ENCODE measurements at regions not wholly inside any gene's neighbourhood (a gene's known extent, or its start where the extent isn't known, plus 50 kb on each side); places are given as distances from the start of the nearest gene placed in this dataset.
A peak's percentile ranks its signal among the peaks of the same experiment; 100 is the strongest.

DNA sequence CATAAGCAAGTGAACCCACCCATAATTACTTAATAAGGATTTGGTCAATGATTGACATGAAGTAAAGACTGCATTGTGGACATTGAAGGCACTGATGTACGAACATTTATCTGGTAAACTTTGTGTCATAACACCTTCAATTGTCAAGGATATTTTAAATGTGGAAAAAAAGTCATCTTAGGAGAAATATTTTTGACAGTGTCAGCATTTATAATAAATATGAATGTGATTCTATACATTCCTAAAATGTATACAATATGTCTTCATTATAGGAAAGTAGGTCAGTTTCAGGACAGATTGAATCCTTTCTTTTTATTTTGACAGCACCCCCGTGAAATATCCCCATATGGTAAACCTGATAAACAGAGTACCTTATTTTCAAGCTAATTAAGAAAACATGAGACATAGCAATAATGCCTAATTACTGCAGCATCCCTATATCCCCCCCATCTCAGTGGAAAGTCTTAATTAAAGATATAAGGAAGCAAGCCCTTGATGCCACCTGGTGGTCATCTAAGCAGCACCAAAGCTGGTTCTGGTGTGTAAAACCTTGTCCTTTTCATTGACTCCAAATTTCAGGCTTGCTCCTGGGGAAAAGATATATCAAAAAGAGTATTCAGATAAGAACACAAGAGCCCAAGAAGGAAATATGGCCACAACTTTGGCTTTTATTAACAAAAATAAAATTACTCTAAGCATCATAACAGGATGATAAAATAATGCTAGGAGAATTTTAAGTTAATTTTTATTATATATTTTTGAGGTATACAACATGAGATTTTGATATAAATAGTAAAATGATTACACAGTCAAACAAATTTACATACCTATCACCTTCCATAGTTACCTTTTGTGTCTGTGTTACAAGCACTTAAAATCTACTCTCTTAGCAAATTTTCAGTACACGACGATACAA, 379.7 kb downstream of the TLL1 start:
- no peak overlapping the region for H2BK5ac ChIP-seq (ENCODE audit: low read length)
- peak; percentile 52 for DNase-seq
- no peak overlapping the region for H3K4me3 ChIP-seq (ENCODE audit: low read length)
- H3K18ac ChIP-seq (ENCODE audit: low read length) = no peak overlapping the region
- no peaks in the 10 kb centered on the region for H3K36me3 ChIP-seq (ENCODE audit: control insufficient read depth, insufficient read depth, low read length)
- no peaks in the 10 kb centered on the region for H3K4me1 ChIP-seq (ENCODE audit: control insufficient read depth, low read depth, low read length)
- H3K4ac ChIP-seq (ENCODE audit: low read depth, low read length) = no peak overlapping the region
- H2BK120ac ChIP-seq (ENCODE audit: low read depth, low read length) = no peak overlapping the region
- H3K79me2 ChIP-seq (ENCODE audit: control insufficient read depth, insufficient read depth, low read length) = no peaks in the 10 kb centered on the region
- H4K8ac ChIP-seq (ENCODE audit: low read depth, low read length) = no peak overlapping the region
- no peak overlapping the region for H3K27ac ChIP-seq (ENCODE audit: low read depth, low read length)
- H3K27me3 ChIP-seq (ENCODE audit: insufficient read depth, low read length, poor library complexity) = no peaks in the 10 kb centered on the region
- 100% methylated on average over 2 of the region's 4 CpGs for WGBS (ENCODE audit: extremely low coverage, insufficient coverage, low lambda C conversion rate)
- no peak overlapping the region for H2AK5ac ChIP-seq (ENCODE audit: low read length)
- no peaks in the 10 kb centered on the region for H3K79me1 ChIP-seq (ENCODE audit: low read length)
- H3K9ac ChIP-seq (ENCODE audit: low read length) = no peak overlapping the region
- no peak overlapping the region for H3K4me2 ChIP-seq (ENCODE audit: low read length)
- no peak overlapping the region for H4K5ac ChIP-seq (ENCODE audit: low read length)
- no peak overlapping the region for H2BK15ac ChIP-seq (replicated peaks; ENCODE audit: low read depth)
- no peak overlapping the region for H3K23ac ChIP-seq (ENCODE audit: low read length)
- no peak overlapping the region for H3K56ac ChIP-seq (ENCODE audit: low read length)

DNA sequence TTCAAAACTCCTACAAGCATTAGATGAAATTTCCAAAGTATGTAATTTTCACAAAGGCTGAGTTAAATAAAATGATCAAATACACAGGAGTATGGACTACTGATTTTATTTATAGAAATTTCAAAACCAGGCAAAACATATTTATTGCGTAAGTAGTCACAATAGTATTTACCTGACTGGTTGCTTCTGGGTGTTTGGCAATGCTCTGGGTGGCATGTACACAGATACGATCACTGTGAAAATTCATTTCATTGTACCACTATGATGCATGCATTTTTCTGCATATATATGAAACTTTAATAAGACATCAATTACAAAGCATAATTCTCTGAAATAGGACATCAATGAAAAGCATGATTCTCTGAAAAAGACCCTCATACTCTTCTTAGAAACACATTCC, 384.2 kb downstream of the TLL1 start:
- no peak for DNase-seq
- Histone ChIP-seq H2BK120ac (ENCODE audit: low read depth, low read length) (no peak overlapping the region), H2AK5ac (ENCODE audit: low read length) (no peak overlapping the region), H4K8ac (ENCODE audit: low read depth, low read length) (no peak overlapping the region), H3K36me3 (ENCODE audit: control insufficient read depth, insufficient read depth, low read length) (no peaks in the 10 kb centered on the region), H3K79me1 (ENCODE audit: low read length) (no peaks in the 10 kb centered on the region), H3K23ac (ENCODE audit: low read length) (no peak overlapping the region), H3K9ac (ENCODE audit: low read length) (no peak overlapping the region), H2BK5ac (ENCODE audit: low read length) (no peak overlapping the region), H3K4me2 (ENCODE audit: low read length) (no peak overlapping the region), H3K79me2 (ENCODE audit: control insufficient read depth, insufficient read depth, low read length) (no peaks in the 10 kb centered on the region), H2BK15ac (replicated peaks; ENCODE audit: low read depth) (no peak overlapping the region), H3K27me3 (ENCODE audit: insufficient read depth, low read length, poor library complexity) (no peaks in the 10 kb centered on the region), H4K5ac (ENCODE audit: low read length) (no peak overlapping the region), H3K4me1 (ENCODE audit: control insufficient read depth, low read depth, low read length) (no peaks in the 10 kb centered on the region), H3K4me3 (ENCODE audit: low read length) (no peak overlapping the region), H3K56ac (ENCODE audit: low read length) (no peak overlapping the region), H3K27ac (ENCODE audit: low read depth, low read length) (no peak overlapping the region), H3K4ac (ENCODE audit: low read depth, low read length) (no peak overlapping the region), H3K18ac (ENCODE audit: low read length) (no peak overlapping the region)
- no CpG with 5 or more reads among the region's 2 CpGs for WGBS (ENCODE audit: extremely low coverage, insufficient coverage, low lambda C conversion rate)

DNA sequence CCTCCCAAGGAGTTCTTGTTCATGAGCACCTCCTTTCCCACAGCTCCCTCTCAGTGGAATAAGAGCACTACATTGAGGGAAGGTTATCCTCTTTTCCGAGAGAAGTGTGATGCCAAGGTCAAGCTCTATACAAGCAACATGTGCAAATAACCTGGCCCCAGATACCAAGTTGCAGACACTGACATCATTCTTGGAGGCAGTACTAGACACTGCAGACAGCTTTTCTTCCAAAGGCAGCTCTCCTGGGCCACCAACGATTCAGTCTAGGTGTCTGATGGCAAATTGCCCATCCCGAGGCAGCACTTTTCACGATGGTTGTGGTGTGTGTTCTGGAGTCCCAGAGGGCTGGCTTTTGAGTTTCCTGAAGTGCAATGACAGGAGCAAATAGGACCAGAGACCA, 384.9 kb downstream of the TLL1 start:
- Histone ChIP-seq H3K4me2 (ENCODE audit: low read length) (no peak overlapping the region), H3K4ac (ENCODE audit: low read depth, low read length) (no peak overlapping the region)

DNA sequence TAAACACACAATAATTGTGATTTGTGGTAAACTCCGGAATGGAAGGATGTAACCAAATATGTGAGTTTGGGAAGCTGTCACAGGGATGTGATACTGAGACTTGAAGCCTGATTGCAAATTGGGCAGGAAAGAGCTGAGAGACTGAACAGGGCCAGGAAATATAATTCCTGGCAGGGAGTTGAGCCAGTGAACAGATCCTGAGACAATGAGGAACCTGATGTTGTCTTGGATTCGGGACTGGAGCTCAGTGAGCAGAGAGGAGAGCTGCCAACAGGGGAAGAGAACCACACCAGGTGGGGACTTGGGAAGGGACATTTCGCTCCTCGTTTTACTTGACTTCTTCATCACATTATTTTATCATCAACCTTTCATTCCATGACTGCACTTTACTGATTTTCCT, 386.0 kb downstream of the TLL1 start:
- Histone ChIP-seq H3K79me1 (ENCODE audit: low read length) (no peaks in the 10 kb centered on the region), H3K23ac (ENCODE audit: low read length) (no peak overlapping the region), H3K27ac (ENCODE audit: low read depth, low read length) (no peak overlapping the region), H3K4ac (ENCODE audit: low read depth, low read length) (no peak overlapping the region), H2BK15ac (replicated peaks; ENCODE audit: low read depth) (no peak overlapping the region), H3K18ac (ENCODE audit: low read length) (no peak overlapping the region), H4K8ac (ENCODE audit: low read depth, low read length) (no peak overlapping the region), H3K4me2 (ENCODE audit: low read length) (no peak overlapping the region), H3K79me2 (ENCODE audit: control insufficient read depth, insufficient read depth, low read length) (no peaks in the 10 kb centered on the region), H3K56ac (ENCODE audit: low read length) (no peak overlapping the region), H3K9ac (ENCODE audit: low read length) (no peak overlapping the region), H2AK5ac (ENCODE audit: low read length) (no peak overlapping the region), H3K4me3 (ENCODE audit: low read length) (no peak overlapping the region), H4K5ac (ENCODE audit: low read length) (no peak overlapping the region), H2BK5ac (ENCODE audit: low read length) (no peak overlapping the region), H3K4me1 (ENCODE audit: control insufficient read depth, low read depth, low read length) (no peaks in the 10 kb centered on the region), H3K36me3 (ENCODE audit: control insufficient read depth, insufficient read depth, low read length) (no peaks in the 10 kb centered on the region), H3K27me3 (ENCODE audit: insufficient read depth, low read length, poor library complexity) (no peaks in the 10 kb centered on the region), H2BK120ac (ENCODE audit: low read depth, low read length) (no peak overlapping the region)
- no peak for DNase-seq
- WGBS (ENCODE audit: extremely low coverage, insufficient coverage, low lambda C conversion rate) = no CpG with 5 or more reads among the region's 4 CpGs

More for the DNA sequence above, 384.9 kb downstream of the TLL1 start:
- no peak overlapping the region for H3K27ac ChIP-seq (ENCODE audit: low read depth, low read length)
- no peaks in the 10 kb centered on the region for H3K36me3 ChIP-seq (ENCODE audit: control insufficient read depth, insufficient read depth, low read length)
- H4K5ac ChIP-seq (ENCODE audit: low read length) = no peak overlapping the region
- no peaks in the 10 kb centered on the region for H3K4me1 ChIP-seq (ENCODE audit: control insufficient read depth, low read depth, low read length)
- H3K4me3 ChIP-seq (ENCODE audit: low read length) = no peak overlapping the region
- no peak overlapping the region for H3K9ac ChIP-seq (ENCODE audit: low read length)
- no peak overlapping the region for H3K23ac ChIP-seq (ENCODE audit: low read length)
- H2BK15ac ChIP-seq (replicated peaks; ENCODE audit: low read depth) = no peak overlapping the region
- H2BK5ac ChIP-seq (ENCODE audit: low read length) = no peak overlapping the region
- H4K8ac ChIP-seq (ENCODE audit: low read depth, low read length) = no peak overlapping the region
- DNase-seq = no peak
- no peak overlapping the region for H3K56ac ChIP-seq (ENCODE audit: low read length)
- no peak overlapping the region for H2BK120ac ChIP-seq (ENCODE audit: low read depth, low read length)
- WGBS (ENCODE audit: extremely low coverage, insufficient coverage, low lambda C conversion rate) = no CpG with 5 or more reads among the region's 4 CpGs
- H2AK5ac ChIP-seq (ENCODE audit: low read length) = no peak overlapping the region
- no peaks in the 10 kb centered on the region for H3K79me1 ChIP-seq (ENCODE audit: low read length)
- H3K79me2 ChIP-seq (ENCODE audit: control insufficient read depth, insufficient read depth, low read length) = no peaks in the 10 kb centered on the region
- H3K27me3 ChIP-seq (ENCODE audit: insufficient read depth, low read length, poor library complexity) = no peaks in the 10 kb centered on the region
- no peak overlapping the region for H3K18ac ChIP-seq (ENCODE audit: low read length)

GRCh38 chr4:166274136-166274761, 401.2 kb downstream of the TLL1 start:
- Histone ChIP-seq H2BK15ac (replicated peaks; ENCODE audit: low read depth) (no peak overlapping the region), H3K36me3 (ENCODE audit: control insufficient read depth, insufficient read depth, low read length) (no peaks in the 10 kb centered on the region)

More at GRCh38 chr4:166274136-166274761, 401.2 kb downstream of the TLL1 start:
- no peaks in the 10 kb centered on the region for H3K27me3 ChIP-seq (ENCODE audit: insufficient read depth, low read length, poor library complexity)
- H2BK5ac ChIP-seq (ENCODE audit: low read length) = no peak overlapping the region
- no peak overlapping the region for H3K18ac ChIP-seq (ENCODE audit: low read length)
- no peak overlapping the region for H4K5ac ChIP-seq (ENCODE audit: low read length)
- H2BK120ac ChIP-seq (ENCODE audit: low read depth, low read length) = no peak overlapping the region
- no peak overlapping the region for H4K8ac ChIP-seq (ENCODE audit: low read depth, low read length)
- H3K56ac ChIP-seq (ENCODE audit: low read length) = no peak overlapping the region
- H3K79me1 ChIP-seq (ENCODE audit: low read length) = no peaks in the 10 kb centered on the region
- no peak overlapping the region for H3K23ac ChIP-seq (ENCODE audit: low read length)
- DNase-seq = no peak
- H3K4me3 ChIP-seq (ENCODE audit: low read length) = no peak overlapping the region
- no peak overlapping the region for H2AK5ac ChIP-seq (ENCODE audit: low read length)
- H3K4me1 ChIP-seq (ENCODE audit: control insufficient read depth, low read depth, low read length) = no peaks in the 10 kb centered on the region
- H3K9ac ChIP-seq (ENCODE audit: low read length) = no peak overlapping the region
- H3K27ac ChIP-seq (ENCODE audit: low read depth, low read length) = no peak overlapping the region
- WGBS (ENCODE audit: extremely low coverage, insufficient coverage, low lambda C conversion rate) = no CpG with 5 or more reads among the region's 21 CpGs
- no peaks in the 10 kb centered on the region for H3K79me2 ChIP-seq (ENCODE audit: control insufficient read depth, insufficient read depth, low read length)
- no peak overlapping the region for H3K4me2 ChIP-seq (ENCODE audit: low read length)
- H3K4ac ChIP-seq (ENCODE audit: low read depth, low read length) = no peak overlapping the region
